IgD-negative memory B cell (primary cell): ENCODE measurements at regions not wholly inside any gene's neighbourhood (a gene's known extent, or its start where the extent isn't known, plus 50 kb on each side); places are given as distances from the start of the nearest gene placed in this dataset.
"Not testable (repeated sequence)": the region's sequence is repeated elsewhere in the genome, so short reads cannot be mapped to it uniquely, and the experiment has no call there.

Experiments used
- H3K27ac Mint-ChIP-seq, 3 donors: one replicate each; pipeline ENCODE4 v1.8.0; 2020 to 2022; ENCODE audit warnings: mild to moderate bottlenecking in 3 of 3, mixed read lengths in 3 of 3, moderate library complexity in 1 of 3
- H3K27me3 Mint-ChIP-seq: one replicate; pipeline ENCODE4 v1.8.0; 2021; ENCODE audit warnings: mixed read lengths
- H3K36me3 Mint-ChIP-seq: one replicate; pipeline ENCODE4 v1.8.0; 2020; ENCODE audit warnings: mild to moderate bottlenecking, mixed read lengths
- H3K4me1 Mint-ChIP-seq, 3 donors: one replicate each; pipeline ENCODE4 v1.8.0; 2020 to 2022; ENCODE audit warnings: mixed read lengths in 3 of 3, mild to moderate bottlenecking in 1 of 3
- H3K4me3 Mint-ChIP-seq, 4 donors: one replicate each; pipeline ENCODE4 v1.8.0; 2020 to 2022; ENCODE audit warnings: mild to moderate bottlenecking in 4 of 4, mixed read lengths in 4 of 4, moderate library complexity in 3 of 4
- H3K9me3 Mint-ChIP-seq, 3 donors: one replicate each; pipeline ENCODE4 v1.8.0; 2020 to 2021; ENCODE audit warnings: mixed read lengths in 3 of 3, mild to moderate bottlenecking in 1 of 3

DNA sequence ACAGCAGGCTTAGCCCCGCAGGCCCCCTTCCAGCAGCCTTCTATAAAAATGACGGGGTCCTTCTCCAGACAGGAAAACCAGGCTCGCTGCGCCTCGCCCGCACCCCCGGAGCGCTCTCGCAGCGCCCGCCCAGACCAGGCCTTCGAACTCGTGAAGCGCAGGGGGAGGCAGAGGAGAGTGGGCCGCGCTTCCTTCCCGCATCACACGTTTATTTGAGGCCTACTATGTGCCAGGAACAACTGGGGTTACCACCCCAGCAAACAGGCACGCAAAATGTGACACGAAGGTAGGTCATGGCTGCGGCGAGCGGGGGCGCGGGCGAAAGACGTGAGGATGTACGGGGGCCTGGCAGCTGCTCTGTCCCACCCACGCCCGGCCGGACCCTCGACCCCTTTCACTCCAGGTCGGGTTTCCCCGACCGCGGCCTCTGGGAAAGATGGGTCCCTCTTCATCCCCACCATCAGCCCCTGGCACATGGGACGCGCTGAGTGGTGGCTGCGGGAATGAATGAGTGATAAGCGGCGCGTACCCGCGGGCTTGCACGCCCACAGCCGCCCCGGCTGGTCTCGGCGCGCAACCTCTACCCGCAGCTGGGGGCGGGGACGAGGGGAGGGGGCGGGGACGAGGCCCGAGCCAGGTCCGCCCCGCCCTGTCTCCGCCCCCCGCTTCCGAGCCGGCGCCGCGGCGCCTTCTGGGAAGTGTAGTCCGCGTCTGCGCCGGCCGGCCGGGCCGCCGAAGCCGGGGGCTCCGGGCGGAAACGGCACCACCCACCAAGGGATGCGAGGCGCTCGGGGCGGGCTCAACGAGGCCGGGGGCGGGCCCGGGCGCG, 59.1 kb downstream of the ZNF467 start:
- peak overlapping the region; percentile 80 to 96 (median 86) for H3K4me3 Mint-ChIP-seq
- peaks cover 16 to 19% (median 19%) of the 10 kb centered on the region in 3 donors for H3K4me1 Mint-ChIP-seq
- peaks cover 2% of the 10 kb centered on the region for H3K36me3 Mint-ChIP-seq
- H3K9me3 Mint-ChIP-seq = peaks cover 2 to 18% (median 8%) of the 10 kb centered on the region in 3 donors
- no peaks in the 10 kb centered on the region for H3K27me3 Mint-ChIP-seq
- H3K27ac Mint-ChIP-seq = peak overlapping the region in 1 of 3 donors; percentile 85

DNA sequence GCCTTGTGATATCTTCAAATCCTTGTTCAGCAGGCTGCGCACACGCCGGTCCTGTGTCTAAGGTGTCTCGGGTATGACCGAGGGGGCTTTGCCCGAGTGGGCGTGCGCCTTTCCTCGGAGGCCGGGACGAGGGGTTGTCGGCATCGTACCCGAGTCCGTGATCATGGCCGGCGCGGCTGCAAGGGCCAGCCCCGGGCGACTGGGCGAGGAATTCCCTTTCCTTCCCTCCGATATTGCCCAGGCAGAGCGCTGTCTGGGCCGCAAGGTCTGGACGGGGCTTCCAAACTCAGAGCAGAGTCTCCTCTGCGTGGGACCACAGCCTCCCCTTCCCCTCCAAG, 59.7 kb downstream of the ZNF467 start:
- H3K36me3 Mint-ChIP-seq = peaks cover 1% of the 10 kb centered on the region
- H3K27me3 Mint-ChIP-seq = no peaks in the 10 kb centered on the region
- peaks cover 2 to 20% (median 8%) of the 10 kb centered on the region in 3 donors for H3K9me3 Mint-ChIP-seq
- H3K4me1 Mint-ChIP-seq = peaks cover 16 to 19% (median 19%) of the 10 kb centered on the region in 3 donors
- H3K27ac Mint-ChIP-seq = peak overlapping the region in 1 of 3 donors; percentile 85
- peak overlapping the region in 3 of 4 donors; percentile 80 to 92 (median 82) for H3K4me3 Mint-ChIP-seq

DNA sequence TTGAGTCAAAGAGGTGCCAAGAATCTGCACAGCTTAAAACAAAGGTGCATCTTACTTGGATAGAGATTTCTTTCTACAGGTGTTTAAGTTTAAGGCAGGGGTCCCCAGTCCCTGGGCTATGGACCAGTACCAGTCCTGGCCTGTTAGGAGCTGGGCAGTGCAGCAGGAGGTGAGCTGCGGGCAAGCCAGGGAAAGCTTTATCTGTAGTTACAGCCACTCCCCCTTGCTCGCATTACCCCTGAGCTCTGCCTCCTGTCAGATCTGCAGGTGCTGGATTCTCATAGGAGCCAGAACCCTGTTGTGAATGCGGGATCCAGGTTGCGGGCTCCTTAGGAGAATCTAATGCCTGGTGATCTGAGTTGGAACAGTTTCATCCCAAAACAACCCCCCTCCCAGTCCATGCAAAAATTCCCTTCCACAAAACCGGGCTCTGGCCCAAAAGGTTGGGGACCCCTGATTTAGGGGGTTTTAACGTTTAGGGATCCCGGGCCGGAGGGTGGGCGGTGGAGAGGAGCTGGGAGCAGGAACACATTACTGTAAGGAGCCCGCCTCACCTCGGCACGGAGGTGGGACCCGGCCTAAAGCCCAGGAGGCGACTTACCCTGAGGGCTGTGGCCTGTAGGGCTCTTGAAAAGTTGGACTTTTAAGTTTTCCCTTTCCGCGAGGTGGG, 60.2 kb downstream of the ZNF467 start:
- H3K27ac Mint-ChIP-seq = peak overlapping the region in 1 of 3 donors; percentile 85
- H3K4me1 Mint-ChIP-seq = peaks cover 16 to 19% (median 19%) of the 10 kb centered on the region in 3 donors
- H3K36me3 Mint-ChIP-seq = no peaks in the 10 kb centered on the region
- no peaks in the 10 kb centered on the region for H3K27me3 Mint-ChIP-seq
- H3K9me3 Mint-ChIP-seq = peaks cover 2 to 20% (median 8%) of the 10 kb centered on the region in 3 donors
- peak overlapping the region in 2 of 4 donors; percentile 80 to 92 for H3K4me3 Mint-ChIP-seq

DNA sequence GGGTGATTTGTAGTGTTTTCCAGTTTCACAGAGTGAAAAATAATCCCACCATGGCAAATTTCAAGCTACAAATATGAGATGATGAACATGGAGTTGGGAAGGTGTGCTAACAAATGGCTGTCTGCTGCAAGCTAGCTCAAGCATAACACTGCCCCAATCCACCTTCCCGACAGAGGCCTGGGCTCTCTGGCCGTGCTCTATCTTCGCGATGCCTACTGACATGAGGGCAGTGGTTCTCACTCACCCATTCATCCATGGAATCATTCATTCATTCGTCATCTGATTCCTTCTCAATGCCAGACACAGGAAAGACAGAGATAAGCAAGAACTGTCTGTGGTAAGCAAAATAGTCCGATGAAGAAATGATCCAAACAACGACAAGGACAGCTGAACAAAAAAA, 65.4 kb downstream of the ZNF467 start:
- no peak overlapping the region for H3K4me3 Mint-ChIP-seq
- H3K27me3 Mint-ChIP-seq = peaks cover 2% of the 10 kb centered on the region
- H3K4me1 Mint-ChIP-seq = peaks cover 0 to 8% (median 4%) of the 10 kb centered on the region in 3 donors
- peaks cover 1% of the 10 kb centered on the region for H3K36me3 Mint-ChIP-seq
- peaks cover 2 to 20% (median 8%) of the 10 kb centered on the region in 3 donors for H3K9me3 Mint-ChIP-seq
- no peak overlapping the region for H3K27ac Mint-ChIP-seq

DNA sequence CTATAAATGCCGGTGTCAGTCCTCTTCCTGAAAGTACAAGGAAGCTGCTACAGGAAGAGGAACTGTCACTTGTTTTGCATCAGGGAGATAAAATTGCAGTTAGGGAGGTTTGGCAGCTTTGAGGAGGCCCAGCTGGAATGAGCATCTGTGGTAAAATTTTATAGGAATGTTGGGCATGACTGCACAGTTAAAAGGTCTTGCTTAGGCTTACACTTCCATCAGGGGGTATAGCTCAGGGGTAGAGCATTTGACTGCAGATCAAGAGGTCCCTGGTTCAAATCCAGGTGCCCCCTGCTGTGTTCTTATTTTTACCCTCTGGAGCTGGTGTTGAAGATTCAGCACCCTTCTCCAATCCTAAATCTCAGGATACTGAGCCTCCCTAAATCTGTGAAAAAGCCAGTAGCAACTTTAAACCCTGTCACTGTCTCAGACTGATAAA, 65.9 kb downstream of the ZNF467 start:
- Mint-ChIP-seq H3K4me1 (peaks cover 0 to 8% (median 4%) of the 10 kb centered on the region in 3 donors), H3K9me3 (peaks cover 2 to 20% (median 8%) of the 10 kb centered on the region in 3 donors), H3K4me3 (no peak overlapping the region), H3K27me3 (peaks cover 2% of the 10 kb centered on the region), H3K27ac (no peak overlapping the region), H3K36me3 (peaks cover 1% of the 10 kb centered on the region)

DNA sequence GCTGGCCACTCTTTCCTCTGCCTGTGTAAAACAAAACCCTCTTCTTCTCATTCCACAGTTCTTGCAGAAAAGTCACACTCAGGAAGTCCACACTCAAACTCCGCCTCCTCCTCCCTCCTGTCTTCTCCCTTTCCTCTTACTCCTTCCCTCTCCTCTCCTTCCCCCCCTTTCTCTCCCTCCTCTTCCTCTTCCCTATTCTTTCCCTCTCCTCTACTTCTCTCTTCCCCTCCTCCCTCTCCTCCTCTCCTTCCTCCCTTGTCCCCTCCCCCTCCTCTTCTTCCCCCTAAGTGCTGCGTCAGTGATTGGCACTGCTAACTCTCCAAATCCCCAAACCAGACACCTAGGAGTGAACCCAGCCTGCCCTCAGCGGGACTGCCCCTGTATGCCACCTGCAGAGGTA, 67.0 kb downstream of the ZNF467 start:
- Mint-ChIP-seq H3K27ac (no peak overlapping the region), H3K36me3 (peaks cover 1% of the 10 kb centered on the region), H3K27me3 (peaks cover 2% of the 10 kb centered on the region), H3K9me3 (peaks cover 2 to 14% (median 7%) of the 10 kb centered on the region in 3 donors), H3K4me3 (no peak overlapping the region), H3K4me1 (peaks cover 0 to 4% (median 4%) of the 10 kb centered on the region in 3 donors)

DNA sequence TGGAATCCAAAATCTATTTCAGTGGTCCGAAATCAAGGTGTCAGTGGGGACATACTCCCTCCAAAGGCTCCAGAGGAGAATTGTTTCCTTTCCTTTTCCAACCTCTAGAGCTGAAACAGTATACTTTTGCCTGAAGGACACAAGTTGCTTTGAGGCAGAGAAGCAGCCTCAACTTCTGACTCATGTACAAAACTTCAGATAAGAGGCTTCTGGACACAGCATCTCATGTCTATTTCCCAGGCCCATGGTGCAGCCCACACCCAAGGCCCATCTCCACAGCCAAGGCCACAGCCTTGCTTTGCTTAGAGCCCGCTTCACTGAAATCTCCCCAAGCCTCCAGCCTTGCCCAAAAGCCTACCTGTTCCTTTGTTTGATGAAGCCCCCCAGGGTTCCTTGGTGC, 68.9 kb downstream of the ZNF467 start:
- Mint-ChIP-seq H3K9me3 (peaks cover 0 to 5% (median 4%) of the 10 kb centered on the region in 3 donors), H3K27me3 (peaks cover 2% of the 10 kb centered on the region), H3K4me3 (no peak overlapping the region), H3K36me3 (peaks cover 1% of the 10 kb centered on the region), H3K4me1 (peaks cover 0 to 4% (median 0%) of the 10 kb centered on the region in 3 donors), H3K27ac (no peak overlapping the region)

DNA sequence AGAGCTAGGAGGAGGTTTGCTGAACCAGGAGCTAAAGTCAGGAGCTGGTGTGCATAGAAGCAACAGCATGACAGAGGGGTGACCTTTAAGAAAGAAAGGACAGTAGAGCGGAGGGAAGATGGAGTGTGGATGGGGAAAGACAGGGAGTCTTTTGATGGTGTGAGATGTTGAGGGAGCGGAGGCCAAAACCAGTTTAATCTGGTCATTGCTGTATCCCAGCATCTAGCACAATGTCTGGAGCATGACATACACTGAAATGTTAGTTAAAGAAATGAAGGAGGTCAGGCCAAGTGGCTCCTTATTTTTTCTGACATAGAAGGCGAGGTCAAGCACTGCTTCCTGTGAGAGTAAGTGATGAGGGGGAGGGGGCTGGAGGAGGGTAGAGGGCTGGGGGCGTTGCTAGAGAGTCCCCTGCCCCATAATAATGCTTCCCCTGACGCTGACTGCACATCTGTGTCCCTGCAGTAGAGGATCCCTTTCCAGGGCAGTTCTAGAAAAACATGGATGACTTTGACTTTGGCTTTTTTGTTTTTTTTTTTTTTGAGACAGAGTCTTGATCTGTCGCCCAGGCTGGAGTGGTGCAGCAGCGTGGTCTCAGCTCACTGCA, 70.2 kb downstream of the ZNF467 start:
- H3K36me3 Mint-ChIP-seq = peaks cover 1% of the 10 kb centered on the region

DNA sequence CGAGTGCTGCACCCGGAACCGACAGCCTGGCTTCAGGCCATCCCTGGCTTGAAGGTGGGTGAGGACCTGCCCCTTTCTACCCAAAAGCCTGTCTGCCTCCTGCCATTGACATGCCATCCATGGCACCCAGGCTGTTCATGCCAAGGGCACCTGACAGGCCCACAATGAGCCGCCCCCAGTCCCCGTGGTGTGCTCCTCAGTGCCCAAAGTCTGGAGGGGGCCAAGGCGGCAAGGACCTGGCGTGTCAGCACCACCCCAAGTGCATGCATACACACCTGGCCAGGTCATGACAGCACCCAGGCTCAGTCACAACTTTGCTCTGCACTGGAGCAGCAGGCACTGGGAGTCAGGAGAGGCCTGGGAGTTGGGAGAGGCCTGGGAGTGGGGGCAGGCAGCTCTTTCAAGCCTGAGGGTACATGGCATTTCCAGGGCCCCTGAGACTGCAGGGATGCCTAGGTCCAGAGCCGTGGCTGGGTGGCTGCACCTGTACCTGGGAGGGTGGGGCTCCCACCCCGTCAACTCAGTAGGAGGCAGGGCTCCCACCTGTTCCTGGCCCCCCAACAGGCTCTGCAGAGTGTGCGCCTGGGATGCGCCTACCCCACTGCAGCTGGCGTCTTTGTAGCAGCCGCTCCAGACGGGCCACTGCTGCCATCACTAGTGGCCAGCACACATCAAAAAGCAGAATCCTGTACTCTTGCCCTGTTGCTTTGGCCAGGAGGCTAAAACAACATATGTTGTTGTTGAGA, 71.7 kb downstream of the ZNF467 start:
- H3K27me3 Mint-ChIP-seq = peaks cover 3% of the 10 kb centered on the region
- peaks cover 2 to 16% (median 15%) of the 10 kb centered on the region in 3 donors for H3K9me3 Mint-ChIP-seq
- no peak overlapping the region for H3K4me3 Mint-ChIP-seq
- no peaks in the 10 kb centered on the region for H3K4me1 Mint-ChIP-seq
- no peak overlapping the region for H3K27ac Mint-ChIP-seq
- H3K36me3 Mint-ChIP-seq = no peaks in the 10 kb centered on the region

More for the DNA sequence above, 70.2 kb downstream of the ZNF467 start:
- no peak overlapping the region for H3K4me3 Mint-ChIP-seq
- H3K4me1 Mint-ChIP-seq = peaks cover 0 to 4% (median 0%) of the 10 kb centered on the region in 3 donors
- peaks cover 3% of the 10 kb centered on the region for H3K27me3 Mint-ChIP-seq
- H3K27ac Mint-ChIP-seq = peak overlapping the region in 1 of 3 donors; percentile 77
- H3K9me3 Mint-ChIP-seq = peaks cover 2 to 9% (median 7%) of the 10 kb centered on the region in 3 donors

DNA sequence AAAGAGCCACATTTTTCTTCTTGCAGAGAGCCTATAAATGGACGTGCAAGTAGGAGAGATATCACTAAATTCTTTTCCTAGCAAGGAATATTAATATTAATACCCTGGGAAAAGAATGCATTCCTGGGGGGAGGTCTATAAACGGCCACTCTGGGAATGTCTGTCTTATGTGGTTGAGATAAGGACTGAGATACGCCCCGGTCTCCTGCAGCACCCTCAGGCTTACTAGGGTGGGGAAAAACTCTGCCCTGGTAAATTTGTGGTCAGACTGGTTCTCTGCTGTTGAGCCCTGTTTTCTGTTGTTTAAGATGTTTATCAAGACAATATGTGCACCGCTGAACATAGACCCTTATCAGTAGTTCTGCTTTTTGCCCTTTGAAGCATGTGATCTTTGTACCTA, 75.6 kb downstream of the ZNF467 start:
- not testable (repeated sequence) for H3K4me1 Mint-ChIP-seq, H3K27ac Mint-ChIP-seq, H3K27me3 Mint-ChIP-seq, H3K4me3 Mint-ChIP-seq, H3K36me3 Mint-ChIP-seq
- H3K9me3 Mint-ChIP-seq = peaks cover 2 to 16% (median 15%) of the 10 kb centered on the region in 3 donors

DNA sequence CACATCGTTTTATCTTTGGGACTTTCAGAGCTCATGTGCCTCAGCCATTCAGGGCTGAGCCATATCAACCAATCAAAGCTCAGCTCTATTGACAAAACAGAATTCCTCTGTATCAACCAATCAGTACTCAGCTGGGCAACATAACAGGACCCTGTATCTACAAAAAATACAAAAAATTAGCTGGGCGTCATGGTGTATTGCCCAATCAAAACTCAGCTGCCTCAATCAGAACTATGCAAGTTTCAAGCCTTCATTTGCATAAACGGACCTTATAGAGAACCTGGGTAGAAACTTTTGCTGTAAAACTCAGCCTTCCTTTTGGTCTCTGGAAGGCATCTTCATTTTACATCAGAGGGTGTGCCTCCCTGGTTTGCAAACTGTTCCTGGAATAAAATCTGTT, 77.1 kb downstream of the ZNF467 start:
- H3K4me1 Mint-ChIP-seq = no peaks in the 10 kb centered on the region
- no peaks in the 10 kb centered on the region for H3K36me3 Mint-ChIP-seq
- no peak overlapping the region for H3K27ac Mint-ChIP-seq
- H3K4me3 Mint-ChIP-seq = no peak overlapping the region
- H3K27me3 Mint-ChIP-seq = peaks cover 13% of the 10 kb centered on the region
- H3K9me3 Mint-ChIP-seq = peaks cover 2 to 16% (median 15%) of the 10 kb centered on the region in 3 donors

DNA sequence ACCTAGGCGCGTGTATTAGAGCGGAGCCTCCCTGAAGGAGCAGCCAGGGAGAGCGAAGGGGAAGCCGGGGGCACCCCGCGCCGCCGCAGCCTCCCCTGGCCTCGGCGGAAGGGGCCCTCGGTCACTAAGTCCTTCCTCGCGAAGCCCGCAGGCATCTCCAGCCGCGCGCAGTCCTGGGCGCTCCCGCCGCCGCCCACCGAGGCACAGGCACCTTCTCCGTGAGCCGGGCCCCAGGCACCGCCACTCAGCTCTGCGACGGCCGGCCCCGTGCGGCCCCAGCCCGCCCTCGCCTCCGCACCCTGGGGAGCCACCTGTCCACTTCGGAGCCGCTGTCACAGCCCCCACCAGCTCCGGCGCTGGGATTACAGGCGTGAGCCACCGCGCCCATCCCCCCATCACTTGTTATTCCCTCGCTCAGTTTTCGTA, 80.8 kb downstream of the ZNF467 start:
- no peaks in the 10 kb centered on the region for H3K4me1 Mint-ChIP-seq
- peaks cover 0 to 6% (median 2%) of the 10 kb centered on the region in 3 donors for H3K9me3 Mint-ChIP-seq
- peaks cover 30% of the 10 kb centered on the region for H3K27me3 Mint-ChIP-seq
- no peak overlapping the region for H3K27ac Mint-ChIP-seq
- no peaks in the 10 kb centered on the region for H3K36me3 Mint-ChIP-seq
- H3K4me3 Mint-ChIP-seq = no peak overlapping the region

DNA sequence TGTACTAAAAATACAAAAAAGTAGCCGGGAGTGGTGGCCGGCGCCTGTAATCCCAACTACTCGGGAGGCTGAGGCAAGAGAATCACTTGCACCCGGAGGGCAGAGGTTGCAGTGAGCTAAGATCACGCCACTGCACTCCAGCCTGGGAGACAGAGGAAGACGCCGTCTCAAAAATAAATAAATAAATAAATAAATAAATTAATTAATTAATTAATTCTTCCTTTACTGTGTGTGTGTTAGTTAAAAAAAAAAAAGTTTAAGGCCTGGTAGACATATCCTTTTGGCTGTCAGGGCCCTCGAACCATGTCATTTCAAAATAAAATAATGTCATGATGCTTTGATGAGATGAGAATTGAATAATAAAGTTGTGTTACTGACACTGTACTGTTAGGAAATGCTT, 81.3 kb downstream of the ZNF467 start:
- Mint-ChIP-seq H3K27ac (no peak overlapping the region), H3K4me1 (no peaks in the 10 kb centered on the region), H3K27me3 (peaks cover 33% of the 10 kb centered on the region), H3K9me3 (peaks cover 0 to under 1% (median 0%) of the 10 kb centered on the region in 3 donors), H3K4me3 (no peak overlapping the region), H3K36me3 (no peaks in the 10 kb centered on the region)

DNA sequence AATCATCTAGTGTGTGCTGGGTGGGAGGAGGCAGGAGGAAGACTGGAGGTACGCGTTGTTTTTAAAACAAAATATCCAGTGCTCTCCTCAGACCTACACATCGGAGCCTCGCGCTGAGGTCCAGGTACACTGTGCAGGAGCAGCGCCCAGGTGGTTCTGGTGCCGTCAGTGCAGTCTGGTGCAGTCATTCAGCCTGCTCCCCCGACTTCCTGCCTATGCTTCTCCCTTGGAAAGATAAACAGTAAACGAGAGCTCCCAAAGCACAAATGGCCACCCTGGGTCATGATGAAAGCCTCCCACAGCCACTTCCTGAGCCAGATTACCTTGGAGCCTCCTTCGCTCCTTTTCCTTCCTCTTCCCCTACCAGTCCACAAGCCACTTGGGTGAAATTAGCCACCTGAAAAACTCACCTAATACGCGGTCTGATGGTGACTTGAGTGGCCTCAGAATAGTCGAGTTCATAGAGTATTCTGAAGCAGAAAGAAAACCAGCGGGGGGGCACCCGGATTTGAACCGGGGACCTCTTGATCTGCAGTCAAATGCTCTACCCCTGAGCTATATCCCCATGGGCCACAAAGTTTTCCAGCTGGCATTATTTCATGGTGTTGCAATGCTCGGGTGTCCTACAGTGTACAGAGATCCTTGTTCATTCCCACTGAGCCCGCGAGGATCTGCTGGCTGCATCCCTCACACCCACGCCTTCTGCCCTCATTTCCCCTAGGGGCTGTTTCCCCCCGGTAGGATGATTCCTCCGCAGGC, 82.5 kb downstream of the ZNF467 start:
- Mint-ChIP-seq H3K9me3 (no peaks in the 10 kb centered on the region), H3K36me3 (no peaks in the 10 kb centered on the region), H3K27ac (peak overlapping the region in 1 of 3 donors; percentile 76), H3K4me3 (no peak overlapping the region), H3K4me1 (no peaks in the 10 kb centered on the region), H3K27me3 (peaks cover 33% of the 10 kb centered on the region)
